Vagina (tissue), 2 donors: ENCODE measurements at regions not wholly inside any gene's neighbourhood (a gene's known extent, or its start where the extent isn't known, plus 50 kb on each side); places are given as distances from the start of the nearest gene placed in this dataset.

ENCODE experiments used
- CTCF ChIP-seq, 3 experiments: fragments of 450-650 bp in 2 of 3; fragments of 200-600 bp in 1 of 3; sonication (generic) in 1 of 3; IDR thresholded peaks; one replicate each; pipeline ENCODE4 v1.5.1; 2017 to 2019; ENCODE audit warnings: antibody characterized with exemption in 3 of 3, mild to moderate bottlenecking in 2 of 3, moderate library complexity in 2 of 3
- POLR2AphosphoS5 ChIP-seq, 2 donors: sonication (generic); formaldehyde crosslinking; IDR thresholded peaks; one replicate each; pipeline ENCODE4 v1.9.0; 2017; ENCODE audit warnings: antibody characterized with exemption in 2 of 2, mild to moderate bottlenecking in 2 of 2, low read depth in 1 of 2; ENCODE audit not compliant: insufficient read depth in 1 of 2

GRCh38 chr11:79610678-79611077, 169.8 kb upstream of the TENM4 start:
- TF ChIP-seq CTCF (IDR thresholded peaks at IDR 0.05) (no peak), POLR2AphosphoS5 (IDR thresholded peaks at IDR 0.05; ENCODE audit: insufficient read depth in 1 of 2, low read depth in 1 of 2) (no peak)
